Endothelial cell of umbilical vein (primary cell): ENCODE measurements at regions not wholly inside any gene's neighbourhood (a gene's known extent, or its start where the extent isn't known, plus 50 kb on each side); places are given as distances from the start of the nearest gene placed in this dataset.

ENCODE experiments used
- CTCF ChIP-seq, 2 donors: IDR thresholded peaks; 1 replicate in 1 of 2; 2 replicates in 1 of 2; pipeline ENCODE4 v1.5.1; 2011; ENCODE audit warnings: low read length in 2 of 2, mild to moderate bottlenecking in 2 of 2, moderate library complexity in 2 of 2, control low read depth in 1 of 2, inconsistent platforms in 1 of 2, low read depth in 1 of 2; ENCODE audit not compliant: insufficient read depth in 1 of 2; ENCODE audit errors: extremely low read depth in 1 of 2
- MAX ChIP-seq: IDR thresholded peaks from 2 replicates; pipeline ENCODE4 v1.6.1; 2011; ENCODE audit not compliant: insufficient read depth, insufficient read length
- MYC ChIP-seq: IDR thresholded peaks from one replicate; pipeline ENCODE4 v1.6.1; 2011; ENCODE audit warnings: mild to moderate bottlenecking, low read depth, low read length
- POLR2A ChIP-seq: IDR thresholded peaks from 2 replicates; pipeline ENCODE4 v1.6.1; 2012; ENCODE audit warnings: low read depth, mild to moderate bottlenecking, control low read depth, low read length
- POLR2AphosphoS5 ChIP-seq: IDR thresholded peaks from 2 replicates; pipeline ENCODE4 v1.6.1; 2012; ENCODE audit warnings: low read depth, mild to moderate bottlenecking, control low read depth, low read length, moderate library complexity; ENCODE audit not compliant: insufficient read depth

- no peak for TF ChIP-seq CTCF (IDR thresholded peaks at IDR 0.05; ENCODE audit: extremely low read depth in 1 of 2, insufficient read depth in 1 of 2, low read depth in 1 of 2, low read length in 2 of 2)
- TF ChIP-seq MYC, result no peak
- TF ChIP-seq POLR2A, result no peak
- no peak for TF ChIP-seq POLR2AphosphoS5
- TF ChIP-seq MAX, result no peak
Observed at GRCh38 chr5:39700523-39700922, 275.7 kb upstream of the DAB2 start.
